H1 (cell line): ENCODE measurements at regions not wholly inside any gene's neighbourhood (a gene's known extent, or its start where the extent isn't known, plus 50 kb on each side); places are given as distances from the start of the nearest gene placed in this dataset.

Experiments used
- ASH2L ChIP-seq: fragments of 200-600, 300-600 bp; sonication (generic); IDR thresholded peaks from one replicate; pipeline ENCODE4 v1.7.1; 2017; ENCODE audit warnings: low read length
- BACH1 ChIP-seq: IDR thresholded peaks from 2 replicates; pipeline ENCODE4 v1.6.1; 2012; ENCODE audit warnings: low read length, improper control_type of control experiment
- CREB1 ChIP-seq: IDR thresholded peaks from 2 replicates; pipeline ENCODE4 v1.6.1; 2012; ENCODE audit warnings: inconsistent platforms
- EP300 ChIP-seq, 2 experiments: IDR thresholded peaks; 1 replicate in 1 of 2; 2 replicates in 1 of 2; pipeline ENCODE4 v1.6.1; 2011 to 2012; ENCODE audit warnings: low read depth in 2 of 2, low read length in 2 of 2, mild to moderate bottlenecking in 2 of 2, borderline replicate concordance in 1 of 2, inconsistent platforms in 1 of 2, moderate library complexity in 1 of 2
- JUN ChIP-seq: IDR thresholded peaks from 2 replicates; pipeline ENCODE4 v1.6.1; 2011; ENCODE audit warnings: low read depth, mild to moderate bottlenecking, improper control_type of control experiment, low read length
- KDM1A ChIP-seq: fragments of 200-600, 300-600 bp; sonication (generic); IDR thresholded peaks from 2 replicates; pipeline ENCODE4 v1.7.1; 2016; ENCODE audit warnings: mild to moderate bottlenecking, low read length, borderline replicate concordance
- PHF8 ChIP-seq: fragments of 200-600 bp; sonication (generic); conservative IDR thresholded peaks from 2 replicates; pipeline ENCODE4 v1.7.1; 2012; ENCODE audit warnings: low read depth, mild to moderate bottlenecking, inconsistent platforms, low read length, moderate library complexity
- TBP ChIP-seq: IDR thresholded peaks from 2 replicates; pipeline ENCODE4 v1.6.1; 2011; ENCODE audit warnings: low read depth, low read length, improper control_type of control experiment

- TF ChIP-seq BACH1 (no peak), ASH2L (no peak), PHF8 (no peak), CREB1 (no peak), TBP (no peak), KDM1A (no peak), EP300 (IDR thresholded peaks at IDR 0.05; ENCODE audit: borderline replicate concordance in 1 of 2, low read depth in 2 of 2, low read length in 2 of 2) (no peak), JUN (no peak)
These were observed 784.8 kb upstream of the ID2 start (continued) for GRCh38 chr2:7896940-7897487.
